ENCODE measurements at regions not wholly inside any gene's neighbourhood (a gene's known extent, or its start where the extent isn't known, plus 50 kb on each side); places are given as distances from the start of the nearest gene placed in this dataset.

DNA sequence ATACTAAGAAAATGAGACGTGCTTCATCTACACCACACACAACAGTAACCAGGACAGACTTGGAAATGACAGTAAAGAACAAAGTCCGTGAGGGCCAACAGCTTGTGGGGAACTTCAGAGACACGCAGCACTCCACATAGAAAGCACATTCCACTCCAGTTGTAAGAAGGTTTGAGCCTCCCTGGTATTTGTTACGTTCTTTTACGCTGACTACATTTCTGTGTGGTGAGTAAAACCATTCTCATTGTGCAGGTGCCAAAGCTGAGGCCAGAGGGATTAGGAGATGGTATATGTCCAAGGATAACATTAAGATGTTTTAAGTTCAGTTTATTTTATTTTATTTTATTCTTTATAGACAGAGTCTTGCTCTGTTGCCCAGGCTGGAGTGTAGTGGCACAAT is 1189.9 kb downstream of the UQCRFS1 start:
- intact Hi-C loops (cut with micrococcal nuclease; ENCODE audit: unreplicated experiment): no loop called here
- Histone ChIP-seq H3K79me2 (ENCODE audit: low read depth) (no peaks in the 10 kb centered on the region), H3K36me3 (ENCODE audit: low read depth) (no peaks in the 10 kb centered on the region), H3F3A (ENCODE audit: insufficient read depth, low read depth) (no peaks in the 10 kb centered on the region), H4K20me1 (ENCODE audit: insufficient read depth) (no peaks in the 10 kb centered on the region), H3K4me1 (replicated peaks; ENCODE audit: insufficient read depth) (no peaks in the 10 kb centered on the region), H3K4me2 (no peak overlapping the region), H3K27ac (no peak overlapping the region), H3K9me2 (ENCODE audit: insufficient read depth) (no peaks in the 10 kb centered on the region), H3K9me3 (ENCODE audit: insufficient read depth, low read depth) (no peaks in the 10 kb centered on the region), H2AFZ (no peak overlapping the region), H3K4me3 (no peak overlapping the region), H3K27me3 (ENCODE audit: insufficient read depth, low read depth) (peaks cover 24% of the 10 kb centered on the region)
- CTCF ChIA-PET: no interaction called here
- POLR2A ChIA-PET (ENCODE audit: unreplicated experiment): no interaction called here
- no peak for DNase-seq
- BruUV-seq (replicated peaks): no TSS peak
- TF ChIP-seq, protein P1, sequence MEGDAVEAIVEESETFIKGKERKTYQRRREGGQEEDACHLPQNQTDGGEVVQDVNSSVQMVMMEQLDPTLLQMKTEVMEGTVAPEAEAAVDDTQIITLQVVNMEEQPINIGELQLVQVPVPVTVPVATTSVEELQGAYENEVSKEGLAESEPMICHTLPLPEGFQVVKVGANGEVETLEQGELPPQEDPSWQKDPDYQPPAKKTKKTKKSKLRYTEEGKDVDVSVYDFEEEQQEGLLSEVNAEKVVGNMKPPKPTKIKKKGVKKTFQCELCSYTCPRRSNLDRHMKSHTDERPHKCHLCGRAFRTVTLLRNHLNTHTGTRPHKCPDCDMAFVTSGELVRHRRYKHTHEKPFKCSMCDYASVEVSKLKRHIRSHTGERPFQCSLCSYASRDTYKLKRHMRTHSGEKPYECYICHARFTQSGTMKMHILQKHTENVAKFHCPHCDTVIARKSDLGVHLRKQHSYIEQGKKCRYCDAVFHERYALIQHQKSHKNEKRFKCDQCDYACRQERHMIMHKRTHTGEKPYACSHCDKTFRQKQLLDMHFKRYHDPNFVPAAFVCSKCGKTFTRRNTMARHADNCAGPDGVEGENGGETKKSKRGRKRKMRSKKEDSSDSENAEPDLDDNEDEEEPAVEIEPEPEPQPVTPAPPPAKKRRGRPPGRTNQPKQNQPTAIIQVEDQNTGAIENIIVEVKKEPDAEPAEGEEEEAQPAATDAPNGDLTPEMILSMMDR (conservative IDR thresholded peaks at IDR 0.05): no peak
- TF ChIP-seq EZH2 (IDR thresholded peaks at IDR 0.05; ENCODE audit: low read depth): no peak

DNA sequence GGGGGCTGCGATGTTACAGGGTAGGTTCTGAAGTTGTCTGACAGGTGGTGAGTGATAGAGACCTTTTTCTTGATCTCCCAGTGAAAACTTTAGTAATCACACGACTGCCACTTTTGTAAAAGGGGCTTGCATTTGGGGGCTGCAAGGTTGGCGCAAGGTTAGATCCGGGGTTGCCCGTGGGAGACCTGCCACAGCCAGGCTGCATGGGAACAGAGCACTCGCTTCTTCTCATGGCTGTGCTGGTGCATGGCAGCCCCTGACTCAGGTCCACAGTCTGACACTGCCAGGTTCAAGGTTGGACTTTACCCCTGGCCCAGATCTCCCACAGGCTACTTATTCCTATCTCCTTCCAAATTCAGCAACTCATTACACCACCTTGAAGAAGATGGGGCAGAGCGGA is 1190.4 kb downstream of the UQCRFS1 start:
- BruUV-seq (replicated peaks): no TSS peak
- no peaks in the 10 kb centered on the region for H3K36me3 ChIP-seq (ENCODE audit: low read depth)
- TF ChIP-seq, protein P1 (conservative IDR thresholded peaks at IDR 0.05): no peak
- TF ChIP-seq EZH2 (IDR thresholded peaks at IDR 0.05; ENCODE audit: low read depth): no peak
- H3K4me3 ChIP-seq: no peak overlapping the region
- no peak overlapping the region for H3K27ac ChIP-seq
- H3K4me2 ChIP-seq: no peak overlapping the region
- intact Hi-C loops (cut with micrococcal nuclease; ENCODE audit: unreplicated experiment): no loop called here
- H3K9me2 ChIP-seq (ENCODE audit: insufficient read depth): no peaks in the 10 kb centered on the region
- no peak overlapping the region for H2AFZ ChIP-seq
- ChIA-PET CTCF (no interaction called here), POLR2A (ENCODE audit: unreplicated experiment) (no interaction called here)
- no peaks in the 10 kb centered on the region for H3K79me2 ChIP-seq (ENCODE audit: low read depth)
- no peaks in the 10 kb centered on the region for H4K20me1 ChIP-seq (ENCODE audit: insufficient read depth)
- H3K27me3 ChIP-seq (ENCODE audit: insufficient read depth, low read depth): peaks cover 29% of the 10 kb centered on the region
- no peak for DNase-seq
- no peaks in the 10 kb centered on the region for H3K9me3 ChIP-seq (ENCODE audit: insufficient read depth, low read depth)
- H3F3A ChIP-seq (ENCODE audit: insufficient read depth, low read depth): no peaks in the 10 kb centered on the region
- no peaks in the 10 kb centered on the region for H3K4me1 ChIP-seq (replicated peaks; ENCODE audit: insufficient read depth)

DNA sequence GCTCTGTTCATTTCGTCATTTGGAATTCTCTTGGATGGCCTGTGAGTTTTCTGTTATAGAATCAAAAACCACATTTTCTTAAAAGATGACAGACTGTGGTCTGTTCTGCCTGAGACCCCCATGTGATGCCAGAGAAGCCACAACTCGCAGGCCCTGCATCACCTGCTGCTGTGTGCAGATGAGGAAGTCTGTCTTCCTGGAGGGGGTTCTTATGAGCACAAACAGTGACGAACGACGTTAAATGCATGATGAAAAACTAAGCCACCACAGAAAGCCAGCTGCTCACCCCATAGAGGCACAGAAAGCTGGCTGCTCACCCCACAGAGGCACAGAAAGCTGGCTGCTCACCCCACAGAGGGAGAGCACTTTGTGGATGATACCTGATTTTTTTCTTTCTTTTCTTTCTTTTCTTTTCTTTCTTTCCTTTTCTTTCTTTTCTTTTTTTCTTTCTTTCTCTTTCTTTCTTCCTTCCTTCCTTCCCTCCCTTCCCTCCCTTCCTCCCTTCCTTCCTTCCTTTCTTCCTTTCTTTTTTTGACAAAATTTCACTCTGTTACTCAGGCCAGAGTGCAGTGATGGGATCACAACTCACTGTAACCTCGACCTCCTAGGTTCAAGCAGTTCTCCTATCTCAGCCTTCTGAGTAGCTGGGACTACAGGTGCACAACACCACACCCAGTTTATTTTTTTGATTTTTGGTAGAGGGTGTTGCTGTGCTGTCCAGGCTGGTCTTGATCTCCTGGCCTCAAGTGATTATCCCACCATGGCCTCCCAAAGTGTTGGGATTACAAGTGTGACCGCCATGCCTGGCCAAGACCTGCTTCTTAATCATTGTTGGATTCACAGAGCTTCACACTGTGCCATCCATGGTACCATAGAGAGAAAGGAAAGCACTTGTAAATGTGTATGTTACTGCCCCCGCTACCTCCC is 1191.4 kb downstream of the UQCRFS1 start:
- TF ChIP-seq EZH2 (IDR thresholded peaks at IDR 0.05; ENCODE audit: low read depth): no peak
- TF ChIP-seq, protein P1 (conservative IDR thresholded peaks at IDR 0.05): no peak
- Histone ChIP-seq H2AFZ (no peak overlapping the region), H3K4me3 (no peak overlapping the region), H3K4me1 (replicated peaks; ENCODE audit: insufficient read depth) (no peaks in the 10 kb centered on the region), H3K9me2 (ENCODE audit: insufficient read depth) (no peaks in the 10 kb centered on the region), H4K20me1 (ENCODE audit: insufficient read depth) (no peaks in the 10 kb centered on the region), H3K9me3 (ENCODE audit: insufficient read depth, low read depth) (no peaks in the 10 kb centered on the region), H3K27ac (no peak overlapping the region), H3K27me3 (ENCODE audit: insufficient read depth, low read depth) (peaks cover 31% of the 10 kb centered on the region), H3K79me2 (ENCODE audit: low read depth) (no peaks in the 10 kb centered on the region), H3K4me2 (no peak overlapping the region), H3F3A (ENCODE audit: insufficient read depth, low read depth) (no peaks in the 10 kb centered on the region), H3K36me3 (ENCODE audit: low read depth) (no peaks in the 10 kb centered on the region)
- POLR2A ChIA-PET (ENCODE audit: unreplicated experiment): no interaction called here
- BruUV-seq (replicated peaks): no TSS peak
- intact Hi-C loops (cut with micrococcal nuclease; ENCODE audit: unreplicated experiment): no loop called here
- DNase-seq: no peak
- CTCF ChIA-PET: interaction anchor here (0.6 kb wide), 1 partner anchor 39 kb away, joined by 3 read pairs; no protein-coding TSS in a partner anchor

All from PC-9 (cell line).